Trophoblast cell (in vitro differentiated cells and primary cell): ENCODE measurements at regions not wholly inside any gene's neighbourhood (a gene's known extent, or its start where the extent isn't known, plus 50 kb on each side); places are given as distances from the start of the nearest gene placed in this dataset.

Experiments used
- DNase-seq, 2 donors: peaks; one replicate each; pipeline ENCODE4 v3.0.0-alpha.2; 2016
- H2AFZ ChIP-seq: 2 replicates; pipeline ENCODE4 v1.6.1; 2013; ENCODE audit warnings: low read length, moderate library complexity, mild to moderate bottlenecking; ENCODE audit not compliant: insufficient read depth, poor library complexity
- H2AK5ac ChIP-seq: 2 replicates; pipeline ENCODE4 v1.6.1; 2013; ENCODE audit warnings: mild to moderate bottlenecking, low read length
- H2BK120ac ChIP-seq: 2 replicates; pipeline ENCODE4 v1.6.1; 2013; ENCODE audit warnings: low read length, mild to moderate bottlenecking, moderate library complexity; ENCODE audit not compliant: insufficient read depth, poor library complexity
- H2BK12ac ChIP-seq: 2 replicates; pipeline ENCODE4 v1.6.1; 2013; ENCODE audit warnings: mild to moderate bottlenecking, low read length, moderate library complexity
- H2BK5ac ChIP-seq: 2 replicates; pipeline ENCODE4 v1.6.1; 2013; ENCODE audit warnings: low read length, low read depth, moderate library complexity, mild to moderate bottlenecking; ENCODE audit not compliant: poor library complexity
- H3K14ac ChIP-seq: 2 replicates; pipeline ENCODE4 v1.6.1; 2013; ENCODE audit warnings: mild to moderate bottlenecking, low read length
- H3K18ac ChIP-seq: 2 replicates; pipeline ENCODE4 v1.6.1; 2013; ENCODE audit warnings: mild to moderate bottlenecking, low read length
- H3K23ac ChIP-seq: 2 replicates; pipeline ENCODE4 v1.6.1; 2013; ENCODE audit warnings: low read length
- H3K27ac ChIP-seq: 2 replicates; pipeline ENCODE4 v1.5.1; 2013; ENCODE audit warnings: low read depth, mild to moderate bottlenecking, inconsistent platforms, low read length, moderate library complexity
- H3K27me3 ChIP-seq: 2 replicates; pipeline ENCODE4 v1.6.1; 2013; ENCODE audit warnings: inconsistent platforms, mild to moderate bottlenecking, low read length, moderate library complexity; ENCODE audit not compliant: insufficient read depth
- H3K36me3 ChIP-seq, 2 experiments: 1 replicate in 1 of 2; 2 replicates in 1 of 2; pipeline ENCODE4 v1.6.1; 2013; ENCODE audit warnings: low read length in 2 of 2, mild to moderate bottlenecking in 2 of 2, moderate library complexity in 1 of 2; ENCODE audit not compliant: insufficient read depth in 2 of 2, control insufficient read depth in 1 of 2
- H3K4ac ChIP-seq: 2 replicates; pipeline ENCODE4 v1.6.1; 2013; ENCODE audit warnings: low read depth, mild to moderate bottlenecking, low read length, moderate library complexity
- H3K4me1 ChIP-seq, 2 experiments: 1 replicate in 1 of 2; 2 replicates in 1 of 2; pipeline ENCODE4 v1.6.1; 2013; ENCODE audit warnings: low read length in 2 of 2, mild to moderate bottlenecking in 2 of 2, moderate library complexity in 1 of 2; ENCODE audit not compliant: insufficient read depth in 2 of 2, control insufficient read depth in 1 of 2
- H3K4me2 ChIP-seq: 2 replicates; pipeline ENCODE4 v1.6.1; 2013; ENCODE audit warnings: inconsistent platforms, mild to moderate bottlenecking, low read length, moderate library complexity
- H3K4me3 ChIP-seq: 2 replicates; pipeline ENCODE4 v1.5.1; 2013; ENCODE audit warnings: mild to moderate bottlenecking, low read depth, low read length, inconsistent platforms
- H3K79me1 ChIP-seq: one replicate; pipeline ENCODE4 v1.6.1; 2013; ENCODE audit warnings: low read length
- H3K79me2 ChIP-seq: 2 replicates; pipeline ENCODE4 v1.6.1; 2013; ENCODE audit warnings: low read length, mild to moderate bottlenecking; ENCODE audit not compliant: control insufficient read depth, insufficient read depth, poor library complexity
- H3K9ac ChIP-seq: 2 replicates; pipeline ENCODE4 v1.6.1; 2013; ENCODE audit warnings: mild to moderate bottlenecking, low read length
- H3K9me3 ChIP-seq: 2 replicates; pipeline ENCODE4 v1.6.1; 2013; ENCODE audit warnings: low read depth, mild to moderate bottlenecking, control low read depth, inconsistent platforms, low read length; ENCODE audit not compliant: insufficient read depth
- H4K12ac ChIP-seq: 2 replicates; pipeline ENCODE4 v1.6.1; 2013; ENCODE audit warnings: low read depth, mild to moderate bottlenecking, low read length, moderate library complexity
- H4K8ac ChIP-seq: 2 replicates; pipeline ENCODE4 v1.6.1; 2013; ENCODE audit warnings: low read depth, mild to moderate bottlenecking, low read length, moderate library complexity
- H4K91ac ChIP-seq: one replicate; pipeline ENCODE4 v1.6.1; 2013; ENCODE audit warnings: low read depth, mild to moderate bottlenecking, low read length, moderate library complexity
- WGBS: extraction: QIAGEN DNeasy Blood & Tissue Kit; methylation state at CpG from one replicate; pipeline ENCODE4 v1.1.7; 2013; ENCODE audit warnings: missing lambda C conversion rate; ENCODE audit not compliant: insufficient read length, insufficient coverage; ENCODE audit errors: extremely low coverage; 5-methylcytosine and 5-hydroxymethylcytosine counted together

DNA sequence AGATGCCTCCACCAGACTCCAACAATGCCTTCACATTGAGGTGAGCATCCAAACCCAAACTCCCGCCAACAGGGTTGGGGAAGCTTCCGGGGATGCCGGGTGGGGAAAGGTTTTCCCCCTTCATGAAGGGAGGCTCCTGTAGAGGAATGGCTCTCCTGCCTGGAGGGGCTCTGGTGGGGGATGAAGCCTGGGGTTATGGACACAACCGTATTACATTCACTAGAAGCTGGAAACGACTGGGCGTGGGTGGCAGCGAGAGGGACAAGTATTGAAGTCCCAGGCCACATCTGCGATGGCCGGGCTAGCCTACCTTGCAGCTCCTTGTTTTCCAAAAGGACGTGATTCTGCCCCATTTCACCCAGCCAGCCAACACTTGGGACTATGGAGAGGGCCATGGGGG is 321.1 kb downstream of the C16orf95 start:
- WGBS = no CpG with 5 or more reads among the region's 10 CpGs
- Histone ChIP-seq H4K91ac (no peak overlapping the region), H3K27me3 (no peaks in the 10 kb centered on the region), H3K4me2 (no peak overlapping the region), H4K8ac (no peak overlapping the region), H2BK12ac (no peak overlapping the region), H3K79me2 (no peaks in the 10 kb centered on the region), H3K4me3 (no peak overlapping the region), H2AK5ac (no peak overlapping the region), H3K9ac (no peak overlapping the region), H2AFZ (no peak overlapping the region), H2BK5ac (no peak overlapping the region), H3K9me3 (peaks cover 9% of the 10 kb centered on the region), H2BK120ac (no peak overlapping the region), H3K4me1 (peaks cover 4 to 10% of the 10 kb centered on the region in 2 experiments), H3K14ac (no peak overlapping the region), H3K18ac (no peak overlapping the region), H3K79me1 (no peaks in the 10 kb centered on the region), H3K4ac (no peak overlapping the region), H3K36me3 (no peaks in the 10 kb centered on the region), H4K12ac (no peak overlapping the region), H3K23ac (no peak overlapping the region), H3K27ac (no peak overlapping the region)
- DNase-seq = no peak

DNA sequence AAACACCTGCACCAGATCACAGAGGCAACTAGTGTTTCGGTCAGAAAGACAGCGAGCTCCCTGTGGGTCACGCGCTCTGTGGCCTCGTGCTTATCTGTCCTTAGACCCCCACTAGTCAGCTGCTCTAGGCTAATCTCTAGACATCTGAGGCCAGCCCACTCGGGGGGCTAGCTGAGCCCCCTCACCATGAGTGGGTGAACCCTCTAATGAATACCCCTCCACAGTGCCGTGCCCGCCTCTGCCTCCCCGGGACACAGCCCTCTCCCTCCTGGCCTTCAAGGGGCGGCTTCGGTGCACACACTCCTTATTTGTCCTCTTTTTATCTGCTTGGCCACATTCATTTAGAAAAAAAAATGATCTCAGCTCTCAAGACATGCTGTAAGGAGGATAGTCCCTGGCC is 320.1 kb downstream of the C16orf95 start:
- Histone ChIP-seq H2BK12ac (no peak overlapping the region), H3K4me3 (no peak overlapping the region), H3K79me1 (no peaks in the 10 kb centered on the region), H3K27me3 (no peaks in the 10 kb centered on the region), H3K23ac (no peak overlapping the region), H3K18ac (no peak overlapping the region), H4K8ac (no peak overlapping the region), H3K27ac (no peak overlapping the region), H3K4ac (no peak overlapping the region), H2BK120ac (no peak overlapping the region), H2AK5ac (no peak overlapping the region), H3K9ac (no peak overlapping the region), H3K79me2 (no peaks in the 10 kb centered on the region), H3K4me2 (no peak overlapping the region), H4K91ac (no peak overlapping the region), H3K9me3 (peaks cover 9% of the 10 kb centered on the region), H2BK5ac (no peak overlapping the region), H3K4me1 (peaks cover 4 to 10% of the 10 kb centered on the region in 2 experiments), H3K14ac (no peak overlapping the region), H3K36me3 (no peaks in the 10 kb centered on the region), H4K12ac (no peak overlapping the region), H2AFZ (no peak overlapping the region)
- no CpG with 5 or more reads among the region's 11 CpGs for WGBS
- DNase-seq = no peak

DNA sequence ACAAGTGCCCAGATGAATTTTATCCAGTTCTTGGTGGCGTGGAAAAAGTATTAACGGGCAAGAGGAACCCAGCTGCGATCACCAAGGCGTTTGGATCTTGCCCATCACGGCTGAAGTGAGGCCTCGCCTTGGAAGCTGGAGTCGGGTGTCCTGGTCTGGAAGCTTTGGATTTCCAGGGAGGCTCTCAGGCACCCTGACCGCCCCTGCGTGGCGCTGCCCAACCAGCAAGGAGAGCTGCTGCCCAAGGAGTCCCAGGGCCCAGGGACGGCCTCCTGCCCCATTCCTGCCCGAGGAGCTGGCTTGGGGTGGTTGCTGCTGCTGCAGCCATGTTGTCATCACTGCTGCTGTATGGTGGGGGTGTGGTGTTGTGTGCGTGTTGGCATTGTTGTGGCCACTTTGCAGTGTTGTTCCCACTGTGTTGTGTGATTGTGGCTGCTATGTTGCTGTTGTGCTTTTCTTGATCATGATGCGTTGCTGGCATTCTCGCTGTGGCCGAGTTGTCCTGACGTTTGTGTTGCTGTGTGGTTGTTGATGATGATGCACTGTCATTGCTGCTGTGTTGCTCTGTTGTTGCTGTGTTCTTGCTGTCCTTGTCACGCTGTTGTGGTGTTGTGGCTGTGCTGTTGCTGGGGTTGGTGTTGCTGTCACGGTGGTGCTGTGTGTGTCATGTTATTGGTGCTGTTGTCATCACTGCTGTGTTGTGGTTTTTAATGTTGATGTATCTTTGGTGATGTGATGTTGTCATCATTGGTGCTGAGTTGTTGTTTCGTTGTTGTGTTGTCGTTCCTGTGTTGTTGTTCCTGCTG is 318.8 kb downstream of the C16orf95 start:
- no peak overlapping the region for H3K14ac ChIP-seq
- H3K79me1 ChIP-seq = no peaks in the 10 kb centered on the region
- H3K4me1 ChIP-seq = peaks cover 4 to 10% of the 10 kb centered on the region in 2 experiments
- no peak overlapping the region for H4K12ac ChIP-seq
- peaks cover 6% of the 10 kb centered on the region for H3K9me3 ChIP-seq
- H3K27me3 ChIP-seq = no peaks in the 10 kb centered on the region
- H3K4me3 ChIP-seq = no peak overlapping the region
- H2AK5ac ChIP-seq = no peak overlapping the region
- no peak overlapping the region for H2AFZ ChIP-seq
- H3K18ac ChIP-seq = no peak overlapping the region
- H4K91ac ChIP-seq = no peak overlapping the region
- H3K36me3 ChIP-seq = no peaks in the 10 kb centered on the region
- H3K79me2 ChIP-seq = no peaks in the 10 kb centered on the region
- no peak overlapping the region for H3K23ac ChIP-seq
- WGBS = no CpG with 5 or more reads among the region's 21 CpGs
- H4K8ac ChIP-seq = no peak overlapping the region
- no peak overlapping the region for H2BK5ac ChIP-seq
- no peak overlapping the region for H3K27ac ChIP-seq
- no peak overlapping the region for H2BK120ac ChIP-seq
- no peak overlapping the region for H2BK12ac ChIP-seq
- H3K4me2 ChIP-seq = no peak overlapping the region
- H3K9ac ChIP-seq = no peak overlapping the region
- no peak for DNase-seq
- no peak overlapping the region for H3K4ac ChIP-seq

DNA sequence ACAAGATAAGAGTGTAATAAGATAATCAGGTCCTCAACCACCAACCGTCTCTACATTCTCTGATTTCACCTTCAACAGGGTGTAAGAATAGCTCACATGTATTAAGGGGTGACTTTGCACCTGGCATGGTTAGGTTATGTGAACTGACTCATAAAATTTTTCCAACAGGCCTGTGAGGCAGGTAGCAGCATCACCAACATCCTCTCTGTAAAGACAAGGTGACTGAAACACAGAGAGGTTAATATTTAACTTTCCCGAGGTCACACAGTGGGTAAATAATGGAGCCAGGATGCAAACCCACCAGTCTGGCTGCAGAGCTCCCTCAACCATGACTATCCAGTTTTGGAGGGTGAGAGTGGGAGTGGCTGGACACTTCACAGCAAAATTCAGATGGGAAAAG is 317.2 kb downstream of the C16orf95 start:
- no peak overlapping the region for H3K4ac ChIP-seq
- H4K91ac ChIP-seq = no peak overlapping the region
- no CpG with 5 or more reads among the region's 2 CpGs for WGBS
- H3K9me3 ChIP-seq = peaks cover 6% of the 10 kb centered on the region
- no peak overlapping the region for H3K27ac ChIP-seq
- no peaks in the 10 kb centered on the region for H3K79me2 ChIP-seq
- no peak overlapping the region for H4K12ac ChIP-seq
- no peak overlapping the region for H2BK5ac ChIP-seq
- H3K4me2 ChIP-seq = no peak overlapping the region
- H4K8ac ChIP-seq = no peak overlapping the region
- no peak overlapping the region for H2AK5ac ChIP-seq
- no peak overlapping the region for H2AFZ ChIP-seq
- H3K27me3 ChIP-seq = no peaks in the 10 kb centered on the region
- H3K4me1 ChIP-seq = peaks cover 0 to 5% of the 10 kb centered on the region in 2 experiments
- H3K4me3 ChIP-seq = no peak overlapping the region
- H3K23ac ChIP-seq = no peak overlapping the region
- H3K9ac ChIP-seq = no peak overlapping the region
- H3K79me1 ChIP-seq = no peaks in the 10 kb centered on the region
- DNase-seq = no peak
- H3K18ac ChIP-seq = no peak overlapping the region
- no peak overlapping the region for H2BK12ac ChIP-seq
- no peak overlapping the region for H3K14ac ChIP-seq
- H3K36me3 ChIP-seq = no peaks in the 10 kb centered on the region
- H2BK120ac ChIP-seq = no peak overlapping the region
